HCEC 1CT (cell line): ENCODE measurements at regions not wholly inside any gene's neighbourhood (a gene's known extent, or its start where the extent isn't known, plus 50 kb on each side); places are given as distances from the start of the nearest gene placed in this dataset.

Experiments
- DNase-seq: peaks from one replicate; pipeline ENCODE4 v3.0.0-alpha.2; 2017

DNA sequence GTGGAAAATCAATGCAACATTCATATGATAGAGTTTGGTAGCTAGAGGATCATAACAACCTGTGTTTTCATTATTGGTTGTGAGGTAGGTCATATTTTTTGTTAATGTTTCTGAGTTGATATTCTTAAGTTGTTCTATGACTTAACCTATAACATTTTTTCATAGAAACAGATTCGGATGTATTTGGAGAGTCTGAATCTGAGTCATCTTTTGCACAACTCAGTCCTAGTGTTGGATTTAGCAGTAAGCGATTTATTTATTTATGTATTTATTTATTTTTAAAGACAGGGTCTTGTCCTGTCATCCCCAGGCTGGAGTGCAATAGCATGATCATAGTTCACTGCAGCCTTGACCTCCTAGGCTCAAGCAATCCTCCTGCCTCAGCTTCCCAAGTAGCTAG is 292.8 kb upstream of the ZNF717 start:
- DNase-seq = peak; percentile 62

DNA sequence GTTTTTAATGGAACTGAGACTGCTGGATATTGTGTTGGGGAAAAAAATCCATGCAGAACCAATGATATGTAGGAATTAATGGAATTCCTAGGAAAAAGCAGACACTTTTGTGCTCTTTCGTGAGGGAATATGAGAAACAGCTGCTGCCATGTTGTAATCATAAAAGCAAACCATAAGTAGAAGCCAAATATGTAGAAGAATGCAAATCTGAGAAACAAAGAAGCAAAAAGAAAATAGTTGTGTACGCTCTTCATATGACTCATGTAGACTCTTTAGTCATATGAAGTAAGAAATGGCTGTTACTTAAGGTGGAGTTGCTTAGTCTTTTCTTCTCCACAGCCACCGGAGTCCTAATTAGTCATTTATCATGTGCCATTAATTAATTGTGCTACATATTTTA is 298.6 kb upstream of the ZNF717 start:
- peak; percentile 70 for DNase-seq

DNA sequence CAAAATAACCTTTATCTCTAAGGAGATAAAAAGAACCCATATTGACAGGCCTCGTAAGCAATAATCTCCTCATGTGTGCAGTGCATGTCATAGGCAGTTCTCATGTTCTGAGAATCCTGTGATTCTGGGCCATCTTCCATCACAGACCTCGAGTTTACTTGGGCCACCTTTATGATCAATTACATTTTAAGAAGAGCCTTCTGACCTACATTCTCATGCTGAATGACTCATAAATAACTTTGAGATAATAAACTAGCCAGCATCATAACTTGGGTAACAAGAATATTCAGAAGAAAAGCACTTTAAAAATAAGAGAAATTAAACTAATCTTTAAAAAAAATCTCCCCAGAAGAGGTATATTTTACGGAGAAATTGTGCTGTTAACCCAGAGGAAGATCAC is 310.7 kb upstream of the ZNF717 start:
- DNase-seq = peak; percentile 50

DNA sequence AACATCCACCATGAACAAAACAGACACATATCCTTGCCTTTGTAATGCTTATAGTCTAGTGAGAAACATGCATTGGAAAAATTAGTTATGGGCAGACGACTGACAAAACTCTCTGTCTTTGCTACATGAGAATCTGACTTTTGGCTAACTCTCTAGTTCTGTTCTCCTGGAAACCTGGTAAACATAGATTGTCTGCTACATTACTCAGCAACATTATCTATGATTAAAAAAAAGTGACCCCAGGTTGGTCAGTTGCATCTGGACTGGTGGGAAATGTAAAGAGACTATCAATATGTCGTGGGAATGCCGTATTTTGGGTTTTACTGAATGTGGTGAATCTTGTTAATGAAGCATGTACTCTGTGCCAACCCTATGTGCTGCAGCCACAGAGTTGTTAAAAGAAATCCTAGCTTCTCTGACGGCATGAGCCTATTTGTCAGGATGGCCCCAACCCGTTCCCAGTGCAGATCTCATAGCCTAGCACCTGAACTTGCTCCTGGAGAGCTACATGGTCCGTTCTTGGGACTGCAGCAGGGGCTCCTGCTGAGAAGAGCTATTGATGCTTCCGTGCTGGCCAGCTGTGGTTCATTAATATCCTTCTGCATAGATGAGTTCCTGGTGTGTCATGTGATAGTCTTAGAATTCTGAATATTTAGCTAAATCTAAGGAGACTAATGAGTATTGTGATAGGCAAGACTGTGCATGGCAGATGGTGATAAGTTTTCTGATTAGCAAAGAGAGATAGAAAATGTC is 311.7 kb upstream of the ZNF717 start:
- DNase-seq = no peak

DNA sequence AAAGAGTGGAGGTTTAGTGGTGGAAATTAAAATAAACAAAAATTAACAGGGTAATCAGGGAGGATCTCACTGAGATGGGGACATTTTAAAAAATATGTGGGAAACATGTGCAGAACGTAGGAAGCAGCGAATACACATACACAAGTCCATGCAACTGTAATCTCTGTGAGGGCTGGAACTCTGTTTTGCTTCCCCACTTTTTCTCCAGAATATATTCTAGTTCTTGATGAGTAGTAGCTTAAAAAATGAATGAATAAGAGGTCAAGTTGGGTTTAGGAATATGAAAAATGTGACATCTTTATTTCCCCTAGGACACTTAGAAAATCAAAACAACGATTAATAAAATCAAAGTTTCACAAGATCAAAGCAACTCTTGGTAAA is 312.2 kb upstream of the ZNF717 start:
- DNase-seq = peak; percentile 37

DNA sequence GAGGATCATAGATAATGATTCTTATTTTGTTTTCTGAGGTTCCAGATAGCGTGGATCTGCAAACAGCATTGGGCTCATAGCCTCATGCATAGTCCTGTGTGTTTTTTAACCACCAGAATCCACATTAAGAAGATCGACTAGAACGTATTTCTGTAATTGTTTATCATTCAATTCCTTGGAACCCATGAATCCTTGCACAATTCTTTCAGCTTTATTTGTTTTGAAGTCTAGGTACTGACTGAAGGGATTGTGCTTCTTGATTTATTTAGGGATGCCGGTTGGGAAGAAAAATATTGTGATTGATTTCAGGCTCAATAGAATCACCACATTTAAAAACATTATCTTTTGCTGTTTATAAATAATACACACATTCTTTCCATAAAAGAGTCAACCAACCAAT is 314.6 kb upstream of the ZNF717 start:
- DNase-seq = no peak

DNA sequence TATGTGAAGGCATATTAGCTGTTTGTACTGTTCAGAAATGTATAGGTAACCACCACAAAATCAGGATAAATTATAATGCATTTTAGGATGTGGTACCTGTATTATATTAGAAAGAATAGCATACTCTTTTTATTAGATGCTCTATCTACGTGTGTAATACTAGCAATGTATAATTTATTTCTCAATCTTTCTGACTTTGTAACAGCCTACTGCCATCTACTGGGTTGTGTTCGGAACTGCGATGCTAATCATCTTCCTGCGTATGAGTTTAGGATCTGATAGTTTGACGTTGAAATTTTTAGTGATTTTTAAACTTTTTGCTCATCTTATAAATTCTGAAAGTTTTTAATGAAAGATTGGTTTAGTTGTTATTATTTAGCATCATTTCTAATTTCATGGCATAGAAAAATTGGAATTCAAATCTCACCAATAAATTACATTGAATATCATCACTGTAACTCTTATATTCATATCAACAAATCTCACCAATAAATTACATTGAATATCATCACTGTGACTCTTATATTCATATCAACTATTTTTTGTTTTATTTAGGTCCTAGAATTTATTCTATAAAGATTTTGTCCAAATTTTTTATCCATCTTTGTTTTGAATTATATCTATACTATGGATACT is 322.7 kb upstream of the ZNF717 start:
- peak; percentile 54 for DNase-seq

DNA sequence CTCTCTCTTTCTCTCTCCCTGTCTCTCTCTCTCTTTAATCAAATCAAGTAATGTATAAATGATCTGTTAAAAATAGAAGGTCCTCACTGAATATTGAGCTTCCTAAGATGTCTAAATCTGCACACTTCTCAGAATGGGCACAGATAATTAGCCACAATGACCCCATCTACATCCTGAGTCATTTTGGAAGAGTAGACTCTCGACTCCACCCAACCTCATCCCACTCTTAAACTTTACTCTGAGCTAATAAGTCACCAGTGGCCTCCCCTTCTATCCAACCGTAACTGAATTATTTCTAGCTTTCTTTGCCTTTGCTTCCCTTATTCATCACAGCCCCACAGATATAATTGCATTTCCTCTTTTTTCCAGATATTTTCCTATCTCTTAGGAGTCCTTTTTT is 326.5 kb upstream of the ZNF717 start:
- DNase-seq = no peak

DNA sequence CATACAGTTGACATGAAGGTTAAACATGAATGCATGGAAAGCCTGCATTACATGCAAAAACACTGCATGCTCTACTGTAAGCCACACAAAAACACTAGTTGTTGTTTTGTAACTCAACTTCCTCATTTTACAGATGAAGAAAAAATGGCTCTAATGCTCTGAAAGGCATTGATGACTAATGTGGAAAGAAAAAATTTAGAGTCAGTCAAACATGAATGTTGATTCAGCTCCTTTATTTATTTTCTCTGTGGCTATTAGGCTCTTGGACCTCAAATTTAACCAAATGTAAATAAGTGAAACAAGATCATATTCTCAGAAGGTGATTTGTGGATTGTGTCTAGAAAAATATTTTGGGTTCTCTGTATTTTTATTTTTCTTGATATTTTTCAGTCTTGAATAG is 336.7 kb upstream of the ZNF717 start:
- DNase-seq = peak; percentile 70

DNA sequence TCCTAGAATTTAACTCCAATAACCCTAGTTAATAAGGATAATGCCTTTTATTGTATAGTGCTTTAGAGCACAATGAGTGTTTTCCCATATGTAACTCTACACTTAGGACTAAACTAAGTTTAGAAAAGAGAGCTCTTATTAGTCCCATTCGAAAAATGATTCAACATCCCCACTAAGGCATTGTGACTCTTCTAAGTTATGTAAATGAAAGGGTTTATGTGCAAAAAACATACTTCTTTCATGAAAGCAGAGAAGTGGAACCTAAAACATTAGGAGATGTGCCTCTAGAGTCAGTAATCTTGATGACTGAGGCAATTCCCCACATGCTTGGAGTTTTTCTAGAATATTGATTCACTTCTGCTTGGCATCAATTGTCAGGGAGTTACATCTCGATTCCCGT is 344.1 kb upstream of the ZNF717 start:
- no peak for DNase-seq

DNA sequence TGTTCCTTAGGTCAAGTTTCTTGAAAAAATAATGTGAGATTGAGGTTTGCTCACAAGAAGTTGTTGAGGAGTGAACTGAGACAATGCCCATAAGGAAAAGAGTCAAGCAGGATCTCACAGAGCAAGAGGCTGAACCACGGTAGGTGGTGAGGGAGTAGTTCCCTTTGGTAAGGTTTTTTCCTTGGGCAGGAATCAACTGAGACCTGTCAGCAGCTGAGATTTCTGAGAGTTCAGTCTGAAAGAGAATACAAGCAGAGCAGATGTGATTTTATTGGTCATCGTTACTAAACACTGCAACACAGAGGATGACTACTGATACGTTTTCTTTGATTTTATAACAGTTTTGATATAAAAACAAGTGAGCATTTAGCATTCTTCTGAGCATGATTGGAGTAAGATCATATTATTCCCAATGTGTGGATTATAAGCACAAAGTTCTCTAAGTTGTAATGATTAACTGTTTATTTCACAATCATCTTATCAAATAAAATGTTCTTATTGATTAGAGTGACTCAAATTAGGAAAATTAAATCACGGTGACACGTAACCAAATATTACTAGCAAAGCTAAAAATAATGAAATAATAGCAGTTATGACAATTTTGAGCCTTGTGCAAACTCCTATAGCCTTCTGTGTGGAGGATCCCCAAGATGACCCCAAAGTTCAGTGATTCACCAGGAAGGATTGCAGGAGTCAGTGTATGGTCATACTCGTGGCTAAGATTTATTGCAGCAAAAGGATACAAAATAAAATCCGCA is 346.2 kb upstream of the ZNF717 start:
- DNase-seq = peak; percentile 90

DNA sequence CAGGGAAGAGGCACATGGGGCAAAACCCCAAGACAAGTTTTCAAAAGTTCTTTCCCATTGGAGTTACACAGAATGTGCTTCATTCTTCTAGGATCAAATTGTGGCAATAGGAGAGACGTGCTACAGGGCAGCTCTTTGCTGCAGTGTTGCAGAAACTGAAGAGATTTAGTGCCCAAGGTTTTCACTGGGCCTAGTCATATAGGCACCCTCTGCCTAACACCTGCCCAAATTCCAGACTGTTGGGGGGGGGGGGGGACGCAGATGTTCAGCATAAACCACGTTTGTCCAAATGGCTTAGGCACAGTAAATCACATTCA is 346.8 kb upstream of the ZNF717 start:
- no peak for DNase-seq

DNA sequence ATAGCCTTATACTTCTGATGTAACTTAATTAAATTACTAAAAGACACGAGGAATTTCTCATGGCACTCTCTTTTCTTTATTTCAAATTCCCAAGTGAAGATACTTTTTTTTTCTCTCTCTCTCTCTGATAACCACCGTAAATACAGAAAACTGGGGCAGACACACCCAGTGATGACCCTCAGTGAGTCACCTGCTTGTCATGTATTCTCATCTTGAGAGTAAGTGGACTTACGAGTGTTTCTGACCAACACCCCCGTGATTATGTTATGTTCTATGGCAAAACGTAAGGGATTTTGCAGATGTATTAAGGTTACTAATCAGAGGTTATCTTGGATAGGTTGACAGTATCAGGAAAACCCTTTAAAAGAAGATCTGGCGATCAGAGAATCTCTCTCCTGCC is 348.8 kb upstream of the ZNF717 start:
- peak; percentile 70 for DNase-seq

DNA sequence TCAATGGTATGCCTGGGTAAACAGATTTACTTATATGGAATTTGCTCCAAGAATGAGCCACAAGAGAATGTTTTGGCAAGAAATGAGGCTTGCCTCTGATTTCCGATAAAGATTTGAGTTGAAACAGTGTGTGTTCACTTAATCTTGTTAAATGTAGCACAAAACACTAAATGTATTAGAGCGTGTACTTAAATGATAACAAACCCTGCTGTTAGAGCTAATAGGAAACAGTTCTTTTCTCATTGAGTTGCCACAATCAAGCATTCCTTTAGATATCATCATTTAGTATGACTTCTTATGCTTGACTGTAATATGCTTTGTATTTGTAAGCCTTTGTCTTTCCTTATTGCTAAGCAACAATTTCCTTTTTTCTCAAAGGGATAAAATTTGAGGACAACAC is 353.6 kb upstream of the ZNF717 start:
- peak; percentile 36 for DNase-seq

DNA sequence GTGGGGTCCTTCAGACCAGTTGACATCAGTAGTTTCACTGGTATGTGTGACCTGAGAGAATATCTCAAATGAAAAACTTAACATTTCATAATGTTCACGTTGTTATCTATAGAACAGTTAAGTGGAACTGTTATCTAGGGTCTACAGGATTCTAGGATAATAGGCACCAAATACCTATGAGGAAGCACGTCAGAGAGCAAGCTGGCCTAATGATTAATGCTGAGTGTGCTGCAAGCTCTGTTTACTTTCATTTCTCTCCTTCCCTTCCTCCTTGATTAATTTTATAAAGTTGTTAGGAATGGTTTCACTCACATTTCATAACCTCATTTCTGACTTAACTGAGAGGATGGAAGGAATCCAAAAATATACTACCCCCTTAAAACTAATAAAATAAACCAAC is 362.5 kb upstream of the ZNF717 start:
- peak; percentile 23 for DNase-seq

DNA sequence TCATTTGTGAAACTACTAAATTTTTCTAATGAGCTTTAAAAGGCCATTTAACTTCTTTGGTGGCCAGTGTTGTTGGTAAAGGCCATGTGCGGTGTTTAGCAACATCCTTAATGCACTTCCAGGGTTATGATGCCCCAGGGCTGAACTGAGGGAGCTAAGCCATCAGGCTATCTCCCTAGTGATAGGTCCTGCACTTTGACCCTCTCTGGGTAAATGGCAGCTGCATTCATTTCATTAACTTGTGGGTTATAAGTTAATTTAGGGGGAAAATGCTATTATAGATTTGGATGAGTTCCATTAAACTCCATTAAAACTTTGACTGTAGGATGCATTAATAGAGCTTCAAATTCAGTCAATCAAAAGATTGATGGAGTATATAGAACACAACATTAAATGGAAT is 366.7 kb upstream of the ZNF717 start:
- DNase-seq = no peak

DNA sequence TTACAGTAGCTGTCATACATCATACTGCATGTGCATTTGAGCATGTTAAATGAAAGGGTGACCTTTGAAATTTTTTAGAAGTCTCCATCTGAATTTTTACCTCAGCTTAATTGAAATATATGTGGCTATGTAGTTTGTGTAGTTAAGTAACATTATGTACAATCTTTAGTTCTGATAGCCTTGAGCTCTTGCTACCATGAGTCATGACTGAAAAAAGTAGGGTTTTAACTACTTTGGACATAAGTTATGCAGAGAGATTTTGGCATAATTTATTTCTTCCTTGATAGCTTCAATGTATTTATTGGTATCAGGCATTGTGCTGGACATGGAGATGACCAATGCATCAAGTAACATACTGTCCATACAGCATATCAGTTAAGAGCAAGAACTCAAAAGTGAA is 376.5 kb upstream of the ZNF717 start:
- no peak for DNase-seq

DNA sequence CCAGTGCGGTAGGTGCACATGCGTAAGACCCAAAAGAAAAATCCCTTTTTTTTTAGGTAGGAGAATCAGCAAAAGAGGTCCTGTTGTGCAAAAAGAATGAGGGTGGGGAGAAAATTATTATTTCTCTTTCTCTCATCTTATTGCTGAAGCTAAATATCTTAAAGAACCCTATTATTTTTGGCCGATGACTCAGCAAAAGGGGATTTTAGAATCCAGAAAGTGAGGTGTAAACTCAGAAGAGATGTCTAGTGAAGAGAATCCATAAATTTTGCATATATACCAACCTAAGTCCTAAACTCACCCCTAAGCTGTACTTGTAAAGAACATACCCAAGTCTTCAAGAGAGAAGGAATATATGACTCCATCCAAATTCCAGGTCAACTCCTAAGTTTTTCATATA is 386.3 kb upstream of the ZNF717 start:
- DNase-seq = no peak

DNA sequence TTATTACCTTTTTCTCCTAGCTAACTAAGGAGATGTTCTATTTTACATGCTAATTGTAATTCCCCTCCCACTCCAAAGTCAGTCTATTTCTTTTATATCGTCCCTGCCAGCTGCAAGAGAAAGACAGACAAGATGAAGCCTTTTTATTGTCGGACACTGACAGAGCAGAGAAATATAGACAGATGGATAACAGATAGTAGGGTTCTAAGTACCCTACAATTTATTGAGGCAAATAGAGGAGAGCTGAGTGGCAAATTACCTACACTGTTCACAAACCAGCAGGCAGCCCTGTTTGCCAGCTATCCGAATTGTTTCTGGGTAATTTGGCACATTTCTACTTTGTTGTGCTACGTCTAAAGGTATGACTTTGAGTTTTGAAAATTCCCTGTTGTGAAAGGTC is 392.3 kb upstream of the ZNF717 start:
- no peak for DNase-seq

DNA sequence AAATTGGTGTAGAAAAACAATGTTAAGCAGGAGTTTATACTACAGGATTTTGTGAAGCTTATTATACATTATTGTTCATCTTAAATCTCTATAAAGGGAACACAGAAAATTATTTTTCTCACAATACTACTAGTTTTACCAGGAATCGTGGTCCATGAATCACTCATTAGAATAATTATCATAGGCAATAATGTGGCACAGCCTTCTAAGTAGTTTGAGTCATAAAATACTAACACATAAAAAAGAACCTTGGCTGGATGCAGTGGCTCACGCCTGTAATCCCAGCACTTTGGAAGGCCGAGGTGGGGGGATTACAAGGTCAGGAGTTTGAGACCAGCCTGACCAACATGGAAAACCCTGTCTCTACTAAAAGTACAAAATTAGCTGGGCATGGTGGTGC is 393.1 kb upstream of the ZNF717 start:
- no peak for DNase-seq

DNA sequence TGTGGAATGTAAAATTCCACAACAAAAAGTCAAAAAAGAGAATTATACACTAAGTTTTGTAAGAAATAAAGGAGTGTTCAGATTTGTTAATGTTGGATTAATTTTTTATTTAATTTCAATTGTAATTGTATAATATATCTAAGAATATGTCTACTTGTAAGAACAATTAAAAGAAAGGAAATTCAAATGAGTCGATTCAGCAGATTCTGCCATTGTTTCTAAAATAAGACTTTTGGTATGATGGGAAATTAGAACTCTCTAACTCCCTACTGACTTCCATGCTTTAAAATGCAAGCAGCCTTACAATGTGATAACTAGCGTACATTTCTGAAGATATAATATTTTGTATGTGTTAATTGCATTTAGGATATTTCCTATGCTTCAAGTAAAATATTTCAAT is 395.9 kb upstream of the ZNF717 start:
- no peak for DNase-seq

DNA sequence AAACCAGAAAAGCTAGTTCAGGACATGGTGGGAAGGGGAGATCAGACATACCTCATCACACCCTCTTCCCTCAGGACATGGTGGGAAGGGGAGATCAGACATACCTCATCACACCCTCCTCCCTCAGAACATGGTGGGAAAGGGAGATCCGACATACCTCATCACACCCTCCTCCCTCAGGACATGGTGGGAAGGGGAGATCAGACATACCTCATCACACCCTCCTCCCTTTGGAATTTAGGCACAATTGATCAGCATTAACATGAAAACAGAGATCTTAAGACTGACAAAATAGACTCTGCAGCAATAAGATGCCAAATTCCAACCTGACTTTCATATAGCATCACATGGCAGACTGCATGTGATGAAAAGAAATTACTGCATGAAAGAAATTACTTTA is 412.7 kb upstream of the ZNF717 start:
- DNase-seq = no peak

DNA sequence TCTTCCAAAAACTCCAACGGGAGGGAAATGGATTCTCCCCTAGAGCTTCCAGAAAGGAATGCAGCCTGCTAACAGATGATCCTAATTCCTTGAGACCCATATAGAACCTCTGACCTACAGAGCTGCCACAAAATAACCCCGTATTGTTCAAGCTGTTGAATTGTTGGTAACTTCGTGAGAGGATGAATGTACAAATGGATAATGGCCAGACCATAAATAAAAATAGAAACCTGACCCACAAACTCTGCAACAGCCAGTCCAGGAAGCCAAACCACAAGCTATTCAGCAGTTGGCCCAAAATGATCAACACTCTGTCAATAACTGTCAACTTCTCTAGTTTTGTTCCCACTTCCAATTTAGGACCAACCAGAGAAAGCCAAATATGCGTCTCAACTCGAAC is 414.0 kb upstream of the ZNF717 start:
- peak; percentile 77 for DNase-seq

DNA sequence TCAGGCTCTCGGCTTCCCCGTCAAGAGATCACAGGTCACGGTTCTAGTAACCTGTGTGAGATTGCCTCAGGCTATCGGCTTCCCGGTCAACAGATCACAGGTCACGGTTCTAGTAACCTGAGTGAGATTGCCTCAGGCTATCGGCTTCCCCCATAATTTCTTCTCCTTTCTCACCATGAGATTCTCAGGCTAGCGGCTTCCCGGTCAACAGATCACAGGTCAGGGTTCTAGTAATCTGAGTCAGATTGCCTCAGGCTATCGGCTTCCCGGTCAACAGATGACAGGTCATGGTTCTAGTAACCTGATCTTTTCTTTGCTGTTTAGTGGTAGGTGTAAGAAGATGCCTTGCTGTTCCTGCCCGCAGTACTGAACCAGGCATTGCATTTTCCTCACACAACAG is 418.2 kb upstream of the ZNF717 start:
- DNase-seq = no peak

DNA sequence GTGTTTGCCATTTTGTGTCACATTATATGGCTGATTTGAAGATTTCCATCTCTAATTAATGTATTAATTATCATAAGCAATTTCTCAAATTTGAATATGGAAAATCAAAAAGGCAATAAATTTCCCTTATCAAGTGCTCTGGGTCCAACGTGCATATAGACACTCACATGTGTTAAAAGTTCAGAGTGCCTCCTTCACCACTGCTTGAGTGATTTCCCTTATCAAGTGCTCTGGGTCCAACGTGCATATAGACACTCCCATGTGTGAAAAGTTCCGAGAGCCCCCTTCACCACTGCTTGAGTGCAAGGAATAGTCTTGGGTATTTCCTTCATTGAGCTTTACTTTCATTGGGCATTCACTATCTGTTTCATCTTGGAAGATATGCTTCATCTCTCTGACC is 421.0 kb upstream of the ZNF717 start:
- DNase-seq = no peak
